MM.1S (cell line): ENCODE measurements at regions not wholly inside any gene's neighbourhood (a gene's known extent, or its start where the extent isn't known, plus 50 kb on each side); places are given as distances from the start of the nearest gene placed in this dataset.

Experiments
- DNase-seq: peaks from one replicate; pipeline ENCODE4 v3.0.0-alpha.2; 2015
- H2AFZ ChIP-seq: fragments of 300-600 bp; sonication (generic); 2 replicates; pipeline ENCODE4 v1.6.0; 2016; ENCODE audit warnings: antibody characterized with exemption, low read length
- H3F3A ChIP-seq: fragments of 300-600 bp; sonication (generic); 2 replicates; pipeline ENCODE4 v1.6.1; 2016; ENCODE audit warnings: mild to moderate bottlenecking, antibody characterized with exemption, low read length, moderate library complexity, mixed read lengths; ENCODE audit not compliant: insufficient read depth
- H3K27ac ChIP-seq: fragments of 300-600 bp; sonication (generic); 2 replicates; pipeline ENCODE4 v1.5.1; 2016; ENCODE audit warnings: mild to moderate bottlenecking, low read length
- H3K27me3 ChIP-seq: fragments of 300-600 bp; sonication (generic); replicated peaks from 2 replicates; pipeline ENCODE4 v1.6.0; 2016; ENCODE audit warnings: low read length; ENCODE audit not compliant: insufficient read depth
- H3K36me3 ChIP-seq: fragments of 300-600 bp; sonication (generic); replicated peaks from 2 replicates; pipeline ENCODE4 v1.6.1; 2016; ENCODE audit warnings: mild to moderate bottlenecking, low read length, mixed read lengths; ENCODE audit not compliant: insufficient read depth
- H3K4me1 ChIP-seq: fragments of 300-600 bp; sonication (generic); 2 replicates; pipeline ENCODE4 v1.6.1; 2016; ENCODE audit warnings: low read length, mixed read lengths
- H3K4me2 ChIP-seq: fragments of 300-600 bp; sonication (generic); 2 replicates; pipeline ENCODE4 v1.6.0; 2016; ENCODE audit warnings: low read depth, low read length
- H3K4me3 ChIP-seq: fragments of 300-600 bp; sonication (generic); 2 replicates; pipeline ENCODE4 v1.5.1; 2016; ENCODE audit warnings: low read length, mixed read lengths
- H3K79me2 ChIP-seq: fragments of 300-600 bp; sonication (generic); 2 replicates; pipeline ENCODE4 v1.6.1; 2016; ENCODE audit warnings: mixed run types, low read length, mixed read lengths
- H3K9ac ChIP-seq: fragments of 300-600 bp; sonication (generic); 2 replicates; pipeline ENCODE4 v1.6.1; 2016; ENCODE audit warnings: low read length, mixed read lengths
- H3K9me2 ChIP-seq: fragments of 300-600 bp; sonication (generic); replicated peaks from 2 replicates; pipeline ENCODE4 v1.6.1; 2016; ENCODE audit warnings: mild to moderate bottlenecking, low read length, mixed read lengths; ENCODE audit not compliant: insufficient read depth
- H3K9me3 ChIP-seq: fragments of 300-600 bp; sonication (generic); replicated peaks from 2 replicates; pipeline ENCODE4 v1.6.1; 2016; ENCODE audit warnings: mild to moderate bottlenecking, low read length, mixed read lengths; ENCODE audit not compliant: insufficient read depth
- H4K20me1 ChIP-seq: fragments of 300-600 bp; sonication (generic); 2 replicates; pipeline ENCODE4 v1.6.1; 2016; ENCODE audit warnings: mild to moderate bottlenecking, low read length, moderate library complexity, mixed read lengths; ENCODE audit not compliant: insufficient read depth
- CTCF ChIP-seq: fragments of 300-600 bp; sonication (generic); IDR thresholded peaks from 2 replicates; pipeline ENCODE4 v1.5.1; 2016; ENCODE audit warnings: antibody characterized with exemption, low read length, mixed read lengths
- EZH2 ChIP-seq: fragments of 300-600 bp; sonication (generic); optimal IDR thresholded peaks from 2 replicates; pipeline ENCODE3; 2017; ENCODE audit warnings: low read depth, mild to moderate bottlenecking, antibody characterized with exemption, low read length, mixed read lengths
- EZH2phosphoT487 ChIP-seq: fragments of 300-600 bp; sonication (generic); IDR thresholded peaks from 2 replicates; pipeline ENCODE4 v1.6.1; 2018; ENCODE audit warnings: antibody characterized with exemption, low read length

- H4K20me1 ChIP-seq, result no peaks in the 10 kb centered on the region
- no peaks in the 10 kb centered on the region; the same call in 1 of the 2 replicates for H3K9me2 ChIP-seq
- no peaks in the 10 kb centered on the region for H3K4me1 ChIP-seq
- H3K27me3 ChIP-seq, result no peaks in the 10 kb centered on the region
- H3K4me2 ChIP-seq, result no peak overlapping the region
- DNase-seq, result no peak
- no peaks in the 10 kb centered on the region for H3K9me3 ChIP-seq
- H3K4me3 ChIP-seq, result no peak overlapping the region
- H3K27ac ChIP-seq, result no peak overlapping the region
- H3K79me2 ChIP-seq, result no peaks in the 10 kb centered on the region
- H3K9ac ChIP-seq, result no peak overlapping the region
- no peak overlapping the region for H2AFZ ChIP-seq
- TF ChIP-seq EZH2phosphoT487, result no peak
- no peak for TF ChIP-seq CTCF
- TF ChIP-seq EZH2, result no peak
- H3F3A ChIP-seq, result no peaks in the 10 kb centered on the region
- H3K36me3 ChIP-seq, result no peaks in the 10 kb centered on the region
Observed at GRCh38 chr15:61307474-61307873, 78.4 kb upstream of the RORA start.

DNA sequence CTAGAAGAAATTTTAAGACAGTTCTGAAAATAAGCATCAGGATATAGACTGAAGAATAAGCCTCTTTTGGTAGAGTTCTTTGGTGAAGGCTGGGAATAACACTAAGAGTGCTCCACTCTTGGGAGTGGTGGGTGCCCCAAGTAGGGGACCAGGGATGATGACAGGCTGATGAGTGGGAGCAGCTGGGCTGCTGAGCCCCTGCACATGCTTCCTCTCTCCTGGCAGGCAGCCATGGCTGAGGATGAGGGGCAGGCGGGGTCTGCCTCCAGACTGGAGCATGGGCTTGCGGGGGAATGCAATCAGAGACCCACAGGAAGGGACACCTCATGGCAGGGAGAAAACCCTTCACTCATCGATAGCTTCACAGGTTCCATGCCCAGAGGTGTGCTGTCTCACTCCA is 72.6 kb upstream of the RORA start:
- Histone ChIP-seq H2AFZ (no peak overlapping the region), H3K4me1 (no peaks in the 10 kb centered on the region), H3K9me2 (no peaks in the 10 kb centered on the region), H3K9me3 (no peaks in the 10 kb centered on the region), H3K4me3 (no peak overlapping the region), H3K9ac (no peak overlapping the region), H3K27ac (no peak overlapping the region), H3K4me2 (no peak overlapping the region), H3K79me2 (no peaks in the 10 kb centered on the region), H4K20me1 (no peaks in the 10 kb centered on the region), H3K36me3 (no peaks in the 10 kb centered on the region), H3K27me3 (no peaks in the 10 kb centered on the region), H3F3A (no peaks in the 10 kb centered on the region)
- DNase-seq, result no peak
- TF ChIP-seq EZH2phosphoT487 (no peak), EZH2 (no peak), CTCF (no peak)

DNA sequence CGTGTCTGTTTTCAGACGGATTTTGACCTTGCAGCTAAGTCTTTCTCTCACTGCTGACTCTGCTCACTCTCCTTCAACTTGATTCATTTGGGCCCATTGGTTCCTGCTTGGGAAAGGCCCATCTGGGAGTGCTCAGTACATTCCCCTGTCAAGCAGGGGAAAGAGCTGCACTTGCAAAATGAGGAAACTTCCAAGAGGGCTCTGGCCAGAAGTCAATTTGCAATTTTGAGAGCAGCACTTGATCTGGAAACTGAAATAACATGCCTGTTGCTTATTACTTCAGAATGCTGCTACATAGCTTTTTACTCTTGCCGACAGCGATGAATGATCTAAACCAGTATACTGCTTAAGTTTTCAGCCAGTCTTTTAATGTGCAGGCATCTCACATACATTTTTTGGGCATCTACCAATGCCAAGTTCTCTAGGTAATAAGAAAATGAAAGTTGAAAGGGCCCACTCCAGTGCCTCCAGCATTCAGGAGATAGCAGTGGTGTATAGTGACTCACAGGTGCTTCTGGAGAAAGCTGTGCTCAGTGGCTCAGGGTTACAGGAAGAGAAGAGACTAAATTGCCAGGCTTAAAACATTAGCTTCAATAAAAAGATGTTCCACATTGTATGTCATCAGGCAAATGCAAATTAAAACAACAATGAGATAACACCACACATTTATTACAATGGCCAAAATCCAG is 70.1 kb upstream of the RORA start:
- Histone ChIP-seq H3K27ac (no peak overlapping the region), H3K4me3 (no peak overlapping the region), H3K9me2 (no peaks in the 10 kb centered on the region), H2AFZ (no peak overlapping the region), H3F3A (no peaks in the 10 kb centered on the region), H3K4me1 (no peaks in the 10 kb centered on the region), H3K4me2 (no peak overlapping the region), H3K9ac (no peak overlapping the region), H3K36me3 (no peaks in the 10 kb centered on the region), H3K27me3 (no peaks in the 10 kb centered on the region), H3K79me2 (no peaks in the 10 kb centered on the region), H4K20me1 (no peaks in the 10 kb centered on the region), H3K9me3 (no peaks in the 10 kb centered on the region)
- no peak for TF ChIP-seq CTCF
- TF ChIP-seq EZH2, result no peak
- no peak for TF ChIP-seq EZH2phosphoT487
- no peak for DNase-seq
